ENCODE measurements at regions not wholly inside any gene's neighbourhood (a gene's known extent, or its start where the extent isn't known, plus 50 kb on each side); places are given as distances from the start of the nearest gene placed in this dataset.
A peak's percentile ranks its signal among the peaks of the same experiment; 100 is the strongest.
"Not testable (repeated sequence)": the region's sequence is repeated elsewhere in the genome, so short reads cannot be mapped to it uniquely, and the experiment has no call there.

DNA sequence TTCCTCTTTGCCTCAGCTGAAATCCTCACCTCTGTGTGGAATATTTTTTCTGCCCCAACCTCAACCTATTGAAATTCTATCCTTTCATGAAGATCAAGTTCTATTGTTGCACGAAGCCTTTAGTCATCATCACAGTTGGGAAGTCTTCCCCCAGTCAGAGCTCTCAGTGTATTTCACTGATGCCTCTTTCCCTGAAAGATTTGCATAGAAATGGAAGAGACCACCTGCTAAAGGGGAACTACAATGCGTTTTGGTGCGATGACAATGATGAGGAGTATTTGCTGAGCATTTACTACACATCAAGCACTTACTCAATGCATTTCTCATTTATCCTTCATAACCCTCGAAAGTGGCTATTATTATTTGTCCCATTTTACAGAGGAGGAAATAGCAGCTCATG lies 151.2 kb upstream of the KLF3 start:
- no peak for DNase-seq (ENCODE audit: low read depth, low spot score)

DNA sequence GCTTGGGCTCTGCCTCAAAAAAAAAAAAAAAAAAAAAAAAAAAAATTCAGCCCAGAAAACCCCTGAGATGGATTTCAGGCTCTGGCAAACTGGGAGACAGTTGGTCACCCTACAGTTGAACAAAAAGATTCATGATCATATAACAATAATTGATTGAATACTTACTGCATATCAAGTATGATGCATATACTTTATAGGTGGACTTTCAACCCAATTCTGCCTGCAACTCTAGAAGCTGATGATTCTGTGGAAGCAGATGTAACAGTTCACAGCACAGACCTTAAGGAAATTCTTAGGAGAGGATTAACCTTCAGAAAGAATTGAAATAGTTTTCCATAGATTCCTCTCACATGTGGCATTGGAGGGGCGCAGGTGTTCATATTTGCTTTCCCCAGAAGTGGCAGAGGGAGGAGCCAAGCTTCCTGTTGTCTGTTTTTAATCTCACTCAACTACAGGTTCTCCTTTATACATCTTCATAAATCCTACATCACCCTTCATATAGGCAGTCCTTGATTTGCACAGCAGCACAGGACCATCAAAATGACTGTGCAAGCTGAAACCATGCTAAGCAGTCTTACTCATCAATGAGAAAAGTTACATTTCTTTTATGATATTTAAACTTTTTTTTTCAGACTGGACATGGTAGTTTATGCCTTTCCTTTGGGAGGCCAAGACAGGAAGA lies 149.4 kb upstream of the KLF3 start:
- no peak for DNase-seq (ENCODE audit: low read depth, low spot score)

GRCh38 chr4:38516190-38516589 lies 147.8 kb upstream of the KLF3 start:
- no peak for DNase-seq (ENCODE audit: low read depth, low spot score)

DNA sequence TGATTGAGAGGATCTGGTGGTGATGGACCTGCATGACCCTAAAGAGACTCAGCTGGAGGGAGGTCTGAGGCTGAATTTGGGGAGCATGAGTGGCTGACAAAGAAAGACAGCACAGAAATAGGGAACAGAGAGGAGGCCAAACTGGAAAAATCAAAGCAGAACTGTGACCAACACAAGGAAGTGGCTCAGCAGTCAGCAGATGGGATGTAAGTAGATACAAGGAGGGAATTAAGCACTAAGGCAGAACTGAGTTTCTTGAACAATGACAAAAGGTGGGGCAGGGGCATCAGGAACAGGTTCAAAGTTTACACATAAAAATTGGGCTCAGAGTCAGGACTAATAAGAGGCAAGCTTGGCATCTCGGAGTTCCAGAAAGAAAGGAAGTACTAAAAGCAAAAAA lies 144.3 kb upstream of the KLF3 start:
- no peak for DNase-seq (ENCODE audit: low read depth, low spot score)

DNA sequence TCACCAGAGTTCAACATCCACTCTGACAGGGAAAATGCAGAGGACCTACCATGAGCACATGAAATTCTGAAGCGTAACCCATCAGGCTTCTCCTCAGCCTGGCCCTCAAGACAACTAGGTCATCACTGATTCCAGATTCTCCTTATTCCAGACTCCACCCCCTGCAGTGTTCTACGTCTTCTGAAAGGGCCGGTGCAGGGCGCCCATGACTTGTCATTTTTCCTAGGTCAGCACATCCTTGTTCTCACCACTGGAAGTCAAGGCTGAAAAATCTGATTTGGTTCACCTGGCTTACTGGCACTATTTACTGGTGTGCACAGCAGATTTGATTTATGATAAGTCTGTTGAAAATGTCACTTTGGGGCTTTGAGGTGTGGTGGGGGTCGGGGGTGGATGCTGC lies 140.9 kb upstream of the KLF3 start:
- DNase-seq (ENCODE audit: low read depth, low spot score), result no peak

GRCh38 chr4:38523524-38524448 lies 140.2 kb upstream of the KLF3 start:
- no peak for DNase-seq (ENCODE audit: low read depth, low spot score)

- no peak for DNase-seq (ENCODE audit: low read depth, low spot score)
Observed at GRCh38 chr4:38526412-38526811, 137.6 kb upstream of the KLF3 start.

- DNase-seq (ENCODE audit: low read depth, low spot score), result no peak
Observed at GRCh38 chr4:38529189-38530115, 134.5 kb upstream of the KLF3 start.

DNA sequence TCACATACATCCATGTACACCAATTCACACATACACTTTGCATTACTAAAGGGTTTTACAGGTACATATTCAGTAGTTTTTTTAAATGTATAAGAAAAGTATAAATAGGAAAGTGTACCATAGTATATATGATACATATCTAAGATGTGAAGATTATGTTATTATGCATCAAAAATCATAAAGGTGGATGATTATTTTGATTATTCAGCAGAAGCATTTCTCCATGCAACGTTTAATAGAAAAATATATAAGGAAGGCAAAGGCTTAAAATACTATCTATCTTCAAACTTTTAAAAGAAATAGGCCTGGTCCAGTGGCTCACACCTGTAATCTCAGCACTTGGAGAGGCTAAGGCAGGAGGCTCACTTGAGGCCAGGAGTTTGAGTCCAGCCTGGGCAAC lies 133.5 kb upstream of the KLF3 start:
- no peak for DNase-seq (ENCODE audit: low read depth, low spot score)

GRCh38 chr4:38531141-38531727 lies 132.8 kb upstream of the KLF3 start:
- DNase-seq (ENCODE audit: low read depth, low spot score), result peak; percentile 6

GRCh38 chr4:38532908-38533499 lies 131.0 kb upstream of the KLF3 start:
- no peak for DNase-seq (ENCODE audit: low read depth, low spot score)

GRCh38 chr4:38534344-38535045 lies 129.5 kb upstream of the KLF3 start:
- no peak for DNase-seq (ENCODE audit: low read depth, low spot score)

- DNase-seq (ENCODE audit: low read depth, low spot score), result not testable (repeated sequence)
Observed at GRCh38 chr4:38535071-38535470, 128.9 kb upstream of the KLF3 start.

- DNase-seq (ENCODE audit: low read depth, low spot score), result no peak
Observed at GRCh38 chr4:38535717-38536116, 128.3 kb upstream of the KLF3 start.

DNA sequence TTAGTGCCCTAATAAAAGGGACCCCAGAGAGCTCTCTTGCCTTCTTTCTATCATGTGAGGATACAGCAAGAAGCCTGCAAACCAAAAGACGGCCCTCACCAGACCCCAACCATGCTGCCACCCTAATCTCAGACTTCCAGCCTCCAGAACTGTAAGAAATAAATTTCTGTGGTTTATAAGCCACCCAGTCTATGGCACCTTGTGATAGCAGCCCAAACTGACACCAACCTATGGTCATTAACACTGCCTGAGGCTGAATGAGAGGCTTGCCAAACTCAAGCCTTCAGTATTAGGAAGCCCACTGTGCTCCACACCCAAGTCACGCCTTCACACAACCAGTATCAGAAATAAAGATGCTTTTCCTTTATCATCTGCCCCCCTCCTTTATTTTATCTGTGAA lies 127.3 kb upstream of the KLF3 start:
- DNase-seq (ENCODE audit: low read depth, low spot score), result no peak

DNA sequence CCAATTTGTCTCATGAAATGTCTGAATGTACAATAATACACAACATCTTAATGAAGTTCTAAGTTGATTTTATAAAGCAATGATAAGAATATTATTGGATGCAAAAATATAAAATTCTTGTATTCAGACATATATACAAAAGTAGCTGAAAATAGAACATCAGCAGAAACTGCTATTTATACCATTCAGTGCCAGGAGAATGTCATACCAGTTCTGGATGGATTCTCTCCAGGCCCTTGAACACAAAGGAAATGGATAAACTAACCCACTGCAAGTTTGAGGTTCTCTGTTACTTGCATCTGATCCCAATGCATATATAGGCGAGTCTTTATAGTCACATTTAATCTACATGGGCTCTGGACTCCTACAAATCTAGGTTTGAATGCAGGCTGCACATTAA lies 126.3 kb upstream of the KLF3 start:
- no peak for DNase-seq (ENCODE audit: low read depth, low spot score)

- DNase-seq (ENCODE audit: low read depth, low spot score), result no peak
Observed at GRCh38 chr4:38538517-38538916, 125.5 kb upstream of the KLF3 start.

GRCh38 chr4:38539501-38539900 lies 124.5 kb upstream of the KLF3 start:
- DNase-seq (ENCODE audit: low read depth, low spot score), result no peak

DNA sequence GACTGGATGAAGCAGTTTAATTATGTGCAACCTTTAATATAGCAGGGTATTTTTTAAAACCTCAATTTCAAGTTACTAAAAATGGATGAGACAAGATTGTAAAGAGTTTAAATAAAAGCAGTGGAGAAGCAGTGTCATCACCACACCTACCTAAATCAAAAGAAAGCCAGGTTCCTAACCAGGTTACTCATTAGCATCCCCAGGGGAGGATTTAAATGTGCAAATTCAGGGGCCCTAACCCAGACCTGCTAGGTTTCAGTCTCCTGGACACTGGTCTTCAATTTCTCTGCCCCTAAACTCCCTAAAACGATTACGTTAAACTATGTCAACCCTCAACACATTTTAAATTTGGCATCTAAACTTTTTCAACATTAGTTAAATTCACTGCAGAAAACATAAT lies 116.9 kb upstream of the KLF3 start:
- no peak for DNase-seq (ENCODE audit: low read depth, low spot score)

GRCh38 chr4:38548256-38548655 lies 115.7 kb upstream of the KLF3 start:
- DNase-seq (ENCODE audit: low read depth, low spot score), result no peak

- DNase-seq (ENCODE audit: low read depth, low spot score), result no peak
Observed at GRCh38 chr4:38559374-38559773, 104.6 kb upstream of the KLF3 start.

All from smooth muscle cell of the brain vasculature (primary cell).